Parathyroid adenoma (tissue), 2 donors: ENCODE measurements at regions not wholly inside any gene's neighbourhood (a gene's known extent, or its start where the extent isn't known, plus 50 kb on each side); places are given as distances from the start of the nearest gene placed in this dataset.

Source experiments
- H2AFZ ChIP-seq: fragments of 300-600 bp; sonication (generic); one replicate; pipeline ENCODE4 v1.7.0; 2017; ENCODE audit warnings: antibody characterized with exemption, mild to moderate bottlenecking
- H3K27ac ChIP-seq: fragments of 300-600 bp; sonication (generic); one replicate; pipeline ENCODE4 v1.7.0; 2017
- H3K27me3 ChIP-seq: fragments of 300-600 bp; sonication (generic); one replicate; pipeline ENCODE4 v1.7.0; 2017; ENCODE audit warnings: low read length; ENCODE audit not compliant: control insufficient read depth, insufficient read depth
- H3K36me3 ChIP-seq: fragments of 300-600 bp; sonication (generic); one replicate; pipeline ENCODE4 v1.7.0; 2017; ENCODE audit warnings: low read length; ENCODE audit not compliant: control insufficient read depth, insufficient read depth
- H3K4me1 ChIP-seq: fragments of 300-600 bp; sonication (generic); one replicate; pipeline ENCODE4 v1.7.0; 2017; ENCODE audit warnings: control low read depth
- H3K4me2 ChIP-seq: fragments of 300-600 bp; sonication (generic); one replicate; pipeline ENCODE4 v1.7.0; 2017; ENCODE audit warnings: low read length
- H3K4me3 ChIP-seq: fragments of 300-600 bp; sonication (generic); one replicate; pipeline ENCODE4 v1.7.0; 2017; ENCODE audit warnings: low read depth, low read length
- H3K79me2 ChIP-seq: fragments of 300-600 bp; sonication (generic); one replicate; pipeline ENCODE4 v1.7.0; 2017; ENCODE audit warnings: control low read depth
- H3K9ac ChIP-seq: fragments of 300-600 bp; sonication (generic); one replicate; pipeline ENCODE4 v1.7.0; 2017; ENCODE audit warnings: mild to moderate bottlenecking
- H3K9me3 ChIP-seq: fragments of 300-600 bp; sonication (generic); one replicate; pipeline ENCODE4 v1.7.0; 2017; ENCODE audit warnings: low read length; ENCODE audit not compliant: control insufficient read depth
- TF ChIP-seq, protein P1 (sequence below): fragments of 300-600 bp; sonication (generic); IDR thresholded peaks from one replicate; pipeline ENCODE4 v1.7.0; 2017; ENCODE audit warnings: antibody characterized with exemption, mild to moderate bottlenecking
- donor health status: primary hyperparathyroidism.

DNA sequence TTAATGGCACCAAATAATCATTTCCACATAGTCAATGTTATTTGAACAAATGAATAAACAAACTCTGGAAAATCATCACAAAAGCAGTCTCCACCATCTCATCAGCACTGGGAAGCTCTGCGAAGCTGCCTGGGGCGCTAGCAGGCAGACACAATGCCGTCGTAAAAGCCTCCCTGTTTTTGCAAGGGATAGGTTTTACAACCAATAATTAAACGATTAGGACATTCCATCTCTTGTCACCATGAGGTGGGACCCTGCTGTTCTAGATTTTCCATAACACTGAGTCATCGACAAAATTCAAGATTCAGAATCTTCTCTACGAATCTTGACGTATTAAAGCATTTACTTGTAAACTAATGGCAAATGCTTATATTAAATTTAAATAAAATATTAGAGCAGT lies 172.8 kb upstream of the AKR1E2 start:
- H3K27me3 ChIP-seq = no peaks in the 10 kb centered on the region
- no peak overlapping the region for H2AFZ ChIP-seq
- no peak overlapping the region for H3K27ac ChIP-seq
- H3K4me2 ChIP-seq = no peak overlapping the region
- H3K36me3 ChIP-seq = no peaks in the 10 kb centered on the region
- no peaks in the 10 kb centered on the region for H3K9me3 ChIP-seq
- no peaks in the 10 kb centered on the region for H3K4me1 ChIP-seq
- no peaks in the 10 kb centered on the region for H3K79me2 ChIP-seq
- H3K4me3 ChIP-seq = no peak overlapping the region
- H3K9ac ChIP-seq = no peak overlapping the region
- TF ChIP-seq, protein P1, sequence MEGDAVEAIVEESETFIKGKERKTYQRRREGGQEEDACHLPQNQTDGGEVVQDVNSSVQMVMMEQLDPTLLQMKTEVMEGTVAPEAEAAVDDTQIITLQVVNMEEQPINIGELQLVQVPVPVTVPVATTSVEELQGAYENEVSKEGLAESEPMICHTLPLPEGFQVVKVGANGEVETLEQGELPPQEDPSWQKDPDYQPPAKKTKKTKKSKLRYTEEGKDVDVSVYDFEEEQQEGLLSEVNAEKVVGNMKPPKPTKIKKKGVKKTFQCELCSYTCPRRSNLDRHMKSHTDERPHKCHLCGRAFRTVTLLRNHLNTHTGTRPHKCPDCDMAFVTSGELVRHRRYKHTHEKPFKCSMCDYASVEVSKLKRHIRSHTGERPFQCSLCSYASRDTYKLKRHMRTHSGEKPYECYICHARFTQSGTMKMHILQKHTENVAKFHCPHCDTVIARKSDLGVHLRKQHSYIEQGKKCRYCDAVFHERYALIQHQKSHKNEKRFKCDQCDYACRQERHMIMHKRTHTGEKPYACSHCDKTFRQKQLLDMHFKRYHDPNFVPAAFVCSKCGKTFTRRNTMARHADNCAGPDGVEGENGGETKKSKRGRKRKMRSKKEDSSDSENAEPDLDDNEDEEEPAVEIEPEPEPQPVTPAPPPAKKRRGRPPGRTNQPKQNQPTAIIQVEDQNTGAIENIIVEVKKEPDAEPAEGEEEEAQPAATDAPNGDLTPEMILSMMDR = no peak

DNA sequence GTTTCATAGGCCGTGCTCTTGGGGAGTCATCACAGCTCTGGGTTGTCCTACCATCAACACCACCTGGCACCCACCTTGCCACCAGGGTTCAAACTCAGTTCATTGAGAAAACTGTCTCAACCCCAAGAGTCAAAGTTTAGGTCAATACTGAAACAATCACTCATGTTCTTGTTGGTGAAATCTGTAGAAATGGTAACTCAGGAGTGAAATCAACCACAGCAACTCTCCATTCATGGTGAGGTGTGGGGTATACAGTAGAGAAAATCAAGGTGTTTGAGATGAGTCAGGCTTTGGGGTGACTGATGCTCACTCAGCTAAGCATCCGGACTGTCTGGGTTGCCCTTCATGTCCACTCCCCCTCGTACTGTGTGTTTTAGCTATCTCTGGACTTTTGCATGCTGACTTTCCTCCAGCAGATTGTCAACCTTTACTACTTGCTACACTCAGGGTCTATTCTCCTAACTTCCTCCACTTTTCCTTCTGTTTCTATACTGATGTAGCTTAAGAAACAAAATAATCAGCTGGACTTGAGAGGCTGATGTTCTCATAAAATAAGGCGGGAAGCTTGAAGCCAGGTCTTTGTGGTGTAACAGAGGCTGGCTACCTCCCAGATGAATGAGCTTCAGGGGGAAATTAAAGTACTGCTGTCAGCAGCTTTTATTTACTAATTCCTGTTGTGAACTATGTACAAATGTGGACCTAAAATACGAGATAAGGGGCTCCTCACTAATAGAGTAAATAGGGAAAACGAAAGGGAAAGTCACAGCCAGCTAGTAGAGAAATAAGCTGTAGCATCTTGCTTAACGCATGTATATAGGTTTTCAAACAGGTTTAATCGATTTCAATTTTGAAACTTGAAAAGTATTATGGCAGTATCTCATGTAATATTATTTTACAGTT lies 173.6 kb upstream of the AKR1E2 start:
- Histone ChIP-seq H3K27me3 (no peaks in the 10 kb centered on the region), H3K9ac (no peak overlapping the region), H3K4me2 (no peak overlapping the region), H3K79me2 (no peaks in the 10 kb centered on the region), H3K36me3 (no peaks in the 10 kb centered on the region), H3K27ac (no peak overlapping the region), H3K9me3 (no peaks in the 10 kb centered on the region), H3K4me1 (no peaks in the 10 kb centered on the region), H2AFZ (no peak overlapping the region), H3K4me3 (no peak overlapping the region)
- TF ChIP-seq, protein P1 = no peak

DNA sequence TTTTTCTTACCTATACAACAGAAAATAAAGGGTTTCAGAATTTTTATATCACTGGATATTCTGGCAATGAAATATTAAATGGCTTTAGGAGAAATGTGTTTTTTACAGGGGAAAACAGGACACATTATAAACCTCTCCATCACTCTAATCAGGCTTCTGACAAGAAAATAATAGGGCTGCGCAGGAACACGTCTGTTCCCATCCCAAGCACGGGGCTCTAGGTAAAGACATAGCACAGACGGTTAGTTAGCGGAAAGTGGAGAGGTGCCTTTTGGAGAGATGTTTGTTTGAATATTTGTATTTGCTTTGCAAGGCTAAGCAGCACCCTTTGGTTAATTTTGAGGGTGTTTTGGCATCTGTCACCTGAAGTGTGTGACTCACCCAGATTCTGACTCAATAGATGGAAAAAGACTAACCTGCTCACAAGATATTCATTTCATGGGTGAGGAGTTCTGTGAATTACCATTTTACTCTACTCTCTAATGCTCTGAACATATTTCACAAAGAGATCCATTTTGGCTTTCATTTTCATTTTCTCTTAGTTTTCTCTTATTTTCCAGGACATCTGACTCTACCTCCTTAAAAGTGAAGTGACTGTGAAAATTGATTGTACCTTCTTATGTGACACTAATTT lies 174.5 kb upstream of the AKR1E2 start:
- H3K27ac ChIP-seq = no peak overlapping the region
- H3K27me3 ChIP-seq = no peaks in the 10 kb centered on the region
- no peak overlapping the region for H3K4me3 ChIP-seq
- no peaks in the 10 kb centered on the region for H3K4me1 ChIP-seq
- no peak overlapping the region for H3K4me2 ChIP-seq
- H3K79me2 ChIP-seq = no peaks in the 10 kb centered on the region
- no peaks in the 10 kb centered on the region for H3K9me3 ChIP-seq
- TF ChIP-seq, protein P1 = no peak
- no peaks in the 10 kb centered on the region for H3K36me3 ChIP-seq
- no peak overlapping the region for H3K9ac ChIP-seq
- no peak overlapping the region for H2AFZ ChIP-seq

DNA sequence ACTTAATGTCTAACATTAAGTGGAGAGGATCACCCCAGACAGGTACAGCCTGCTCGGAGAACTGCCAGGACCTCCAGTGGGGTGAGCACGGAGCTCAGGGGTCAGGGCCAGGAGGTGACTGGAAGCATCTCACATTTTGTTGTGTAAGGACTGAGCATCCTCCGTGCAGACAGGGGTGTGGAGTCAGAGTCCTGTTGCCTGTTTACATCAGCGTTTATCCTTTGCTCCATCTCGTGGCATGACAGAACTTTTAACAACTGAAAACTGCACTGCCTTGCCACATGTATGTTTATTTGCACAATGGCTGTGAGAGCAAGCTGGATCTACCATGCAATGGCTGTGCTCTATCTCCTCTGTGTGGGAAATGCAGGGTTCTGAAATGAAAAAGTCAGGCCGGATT lies 175.4 kb upstream of the AKR1E2 start:
- Histone ChIP-seq H2AFZ (no peak overlapping the region), H3K36me3 (no peaks in the 10 kb centered on the region), H3K27me3 (no peaks in the 10 kb centered on the region), H3K27ac (no peak overlapping the region), H3K4me1 (no peaks in the 10 kb centered on the region), H3K9me3 (no peaks in the 10 kb centered on the region), H3K4me2 (no peak overlapping the region), H3K9ac (no peak overlapping the region), H3K4me3 (no peak overlapping the region), H3K79me2 (no peaks in the 10 kb centered on the region)
- TF ChIP-seq, protein P1 = no peak
